ENCODE measurements at regions not wholly inside any gene's neighbourhood (a gene's known extent, or its start where the extent isn't known, plus 50 kb on each side); places are given as distances from the start of the nearest gene placed in this dataset.

- Histone ChIP-seq H3K4me1 (ENCODE audit: control insufficient read depth, insufficient read depth, low read length) (no peaks in the 10 kb centered on the region), H3K9me3 (ENCODE audit: control insufficient read depth, insufficient read depth, low read length) (no peaks in the 10 kb centered on the region), H2AK5ac (ENCODE audit: low read depth, low read length) (no peak overlapping the region), H3K36me3 (ENCODE audit: control insufficient read depth, insufficient read depth, low read length) (no peaks in the 10 kb centered on the region), H4K5ac (ENCODE audit: low read depth, low read length) (no peak overlapping the region), H3K79me1 (ENCODE audit: low read depth in 1 of 2, low read length in 2 of 2) (no peaks in the 10 kb centered on the region), H3K14ac (replicated peaks; ENCODE audit: low read depth, low read length) (no peak overlapping the region), H2AFZ (replicated peaks; ENCODE audit: low read length, poor library complexity) (no peak overlapping the region), H2BK20ac (ENCODE audit: low read depth, low read length) (no peak overlapping the region), H3K18ac (ENCODE audit: low read depth, low read length) (no peak overlapping the region), H3K9ac (ENCODE audit: low read depth, low read length) (no peak overlapping the region), H4K20me1 (ENCODE audit: insufficient read depth, low read length) (no peaks in the 10 kb centered on the region), H2BK5ac (ENCODE audit: low read depth, low read length, poor library complexity, severe bottlenecking) (no peak overlapping the region), H3K27ac (ENCODE audit: insufficient read depth, low read length) (no peak overlapping the region), H4K8ac (ENCODE audit: low read depth in 2 of 2, low read length in 2 of 2) (no peak overlapping the region), H2AK9ac (replicated peaks; ENCODE audit: low read depth, low read length, poor library complexity) (no peak overlapping the region), H3K23ac (ENCODE audit: low read depth, low read length) (no peak overlapping the region), H2BK15ac (ENCODE audit: low read depth, low read length) (no peak overlapping the region), H3K27me3 (ENCODE audit: control insufficient read depth, insufficient read depth, low read length) (no peaks in the 10 kb centered on the region), H3K4ac (ENCODE audit: low read depth, low read length) (no peak overlapping the region), H3K4me3 (ENCODE audit: insufficient read depth, low read depth, low read length) (no peak overlapping the region), H3K9me1 (ENCODE audit: insufficient read depth, low read length) (no peaks in the 10 kb centered on the region), H3K4me2 (ENCODE audit: low read depth, low read length) (no peak overlapping the region), H4K91ac (ENCODE audit: insufficient read depth, low read depth, low read length) (no peak overlapping the region), H2BK120ac (ENCODE audit: low read depth, low read length) (no peak overlapping the region), H3K56ac (ENCODE audit: extremely low read depth, insufficient read depth, low read length) (no peak overlapping the region)
- dilution Hi-C loops (cut with HindIII; ENCODE audit: low sequenced_read_pairs, unreplicated experiment): no loop called here
- BruUV-seq (replicated peaks): no TSS peak
- no peak for DNase-seq
- ChIA-PET POLR2A (ENCODE audit: unreplicated experiment) (interaction anchor here (0.6 kb wide), 1 partner anchor 111 kb away, joined by 9 read pairs; no protein-coding TSS in a partner anchor), CTCF (no interaction called here)
- no CpG with 5 or more reads among the region's 3 CpGs for WGBS, 2 experiments (ENCODE audit: extremely low coverage in 2 of 2, insufficient read length in 1 of 2)
- ATAC-seq (ENCODE audit: low read depth): no peak
- in situ Hi-C loops (cut with MboI; ENCODE audit: low sequenced_read_pairs): no loop called here
- intact Hi-C loops (cut with micrococcal nuclease): no loop called here
- no peak for TF ChIP-seq CEBPB (IDR thresholded peaks at IDR 0.05; ENCODE audit: low read depth, low read length)
- no peak for TF ChIP-seq NFE2L2 (IDR thresholded peaks at IDR 0.05; ENCODE audit: low read depth, low read length)
- TF ChIP-seq RCOR1 (IDR thresholded peaks at IDR 0.05; ENCODE audit: insufficient replicate concordance, low read length): no peak
- no peak for TF ChIP-seq POLR2A (IDR thresholded peaks at IDR 0.05; ENCODE audit: low read depth, low read length)
- no peak for TF ChIP-seq RAD21 (IDR thresholded peaks at IDR 0.05; ENCODE audit: low read length)
- TF ChIP-seq MAZ (IDR thresholded peaks at IDR 0.05; ENCODE audit: borderline replicate concordance, low read depth, low read length): no peak
- TF ChIP-seq BHLHE40 (IDR thresholded peaks at IDR 0.05; ENCODE audit: low read depth, low read length): no peak
- TF ChIP-seq RFX5 (IDR thresholded peaks at IDR 0.05; ENCODE audit: low read depth, low read length): no peak
- no peak for TF ChIP-seq FOS (IDR thresholded peaks at IDR 0.05; ENCODE audit: low read depth, low read length)
- TF ChIP-seq MAFK (IDR thresholded peaks at IDR 0.05; ENCODE audit: low read depth, low read length): no peak
- TF ChIP-seq, protein P1, sequence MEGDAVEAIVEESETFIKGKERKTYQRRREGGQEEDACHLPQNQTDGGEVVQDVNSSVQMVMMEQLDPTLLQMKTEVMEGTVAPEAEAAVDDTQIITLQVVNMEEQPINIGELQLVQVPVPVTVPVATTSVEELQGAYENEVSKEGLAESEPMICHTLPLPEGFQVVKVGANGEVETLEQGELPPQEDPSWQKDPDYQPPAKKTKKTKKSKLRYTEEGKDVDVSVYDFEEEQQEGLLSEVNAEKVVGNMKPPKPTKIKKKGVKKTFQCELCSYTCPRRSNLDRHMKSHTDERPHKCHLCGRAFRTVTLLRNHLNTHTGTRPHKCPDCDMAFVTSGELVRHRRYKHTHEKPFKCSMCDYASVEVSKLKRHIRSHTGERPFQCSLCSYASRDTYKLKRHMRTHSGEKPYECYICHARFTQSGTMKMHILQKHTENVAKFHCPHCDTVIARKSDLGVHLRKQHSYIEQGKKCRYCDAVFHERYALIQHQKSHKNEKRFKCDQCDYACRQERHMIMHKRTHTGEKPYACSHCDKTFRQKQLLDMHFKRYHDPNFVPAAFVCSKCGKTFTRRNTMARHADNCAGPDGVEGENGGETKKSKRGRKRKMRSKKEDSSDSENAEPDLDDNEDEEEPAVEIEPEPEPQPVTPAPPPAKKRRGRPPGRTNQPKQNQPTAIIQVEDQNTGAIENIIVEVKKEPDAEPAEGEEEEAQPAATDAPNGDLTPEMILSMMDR (conservative IDR thresholded peaks at IDR 0.05; ENCODE audit: low read depth, low read length): no peak
- TF ChIP-seq, protein P2, sequence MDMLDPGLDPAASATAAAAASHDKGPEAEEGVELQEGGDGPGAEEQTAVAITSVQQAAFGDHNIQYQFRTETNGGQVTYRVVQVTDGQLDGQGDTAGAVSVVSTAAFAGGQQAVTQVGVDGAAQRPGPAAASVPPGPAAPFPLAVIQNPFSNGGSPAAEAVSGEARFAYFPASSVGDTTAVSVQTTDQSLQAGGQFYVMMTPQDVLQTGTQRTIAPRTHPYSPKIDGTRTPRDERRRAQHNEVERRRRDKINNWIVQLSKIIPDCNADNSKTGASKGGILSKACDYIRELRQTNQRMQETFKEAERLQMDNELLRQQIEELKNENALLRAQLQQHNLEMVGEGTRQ (IDR thresholded peaks at IDR 0.05; ENCODE audit: low read depth, low read length): no peak
- no peak for TF ChIP-seq CHD1 (IDR thresholded peaks at IDR 0.05; ENCODE audit: low read depth, low read length)
- TF ChIP-seq ELK1 (IDR thresholded peaks at IDR 0.05; ENCODE audit: borderline replicate concordance, low read depth, low read length): no peak
- no peak for TF ChIP-seq SMC3 (IDR thresholded peaks at IDR 0.05; ENCODE audit: low read depth, low read length)
Measured at GRCh38 chr5:155826611-155827507, 500.1 kb upstream of the SGCD start.
